A549 (cell line): ENCODE measurements at regions not wholly inside any gene's neighbourhood (a gene's known extent, or its start where the extent isn't known, plus 50 kb on each side); places are given as distances from the start of the nearest gene placed in this dataset.

Source experiments
- ATAC-seq, 2 experiments: fragments of 200-7000 bp in 1 of 2; fragments of >200 bp in 1 of 2; cut with Nextera tagmentation in 1 of 2; cut with Tn5 transposase in 1 of 2; 3 replicates each; pipeline versions ENCODE4 v1.8.0 to v1.9.1; 2018 to 2020; ENCODE audit warnings: mild to moderate bottlenecking in 1 of 2, moderate library complexity in 1 of 2
- CTCF ChIA-PET: fragments of 300-600 bp; sonication (Branson Sonifier 250); formaldehyde crosslinking; extraction: SDS; loops from one replicate; lab custom pipeline; 2021; ENCODE audit warnings: antibody characterized with exemption, inconsistent platforms; lab: Yijun Ruan, JAX
- POLR2A ChIA-PET: fragments of 350-600 bp; formaldehyde crosslinking; extraction: SDS; loops from one replicate; lab custom pipeline; 2021; ENCODE audit warnings: antibody characterized with exemption, inconsistent platforms; lab: Yijun Ruan, JAX
- DNase-seq, 2 experiments: peaks; one replicate each; pipeline versions ENCODE4 v3.0.0 to v3.0.0-alpha.2; 2011 to 2016; ENCODE audit warnings: low read depth in 1 of 2, low spot score in 1 of 2
- FAIRE-seq: peaks from 2 replicates; lab custom pipeline; 2011; peaks lifted over from hg19 to GRCh38; lab: Jason Lieb, UNC
- H3K27ac ChIP-seq, 2 experiments: fragments of >200 bp; sonication (Bioruptor Twin); formaldehyde crosslinking; 3 replicates each; pipeline ENCODE4 v1.5.1; 2016 to 2017
- H3K4me1 ChIP-seq: fragments of >200 bp; sonication (Bioruptor Twin); formaldehyde crosslinking; 3 replicates; pipeline ENCODE4 v1.6.1; 2016
- H3K4me2 ChIP-seq: fragments of >200 bp; sonication (Bioruptor Twin); formaldehyde crosslinking; 3 replicates; pipeline ENCODE4 v1.6.1; 2016
- H3K4me3 ChIP-seq: fragments of >200 bp; sonication (Bioruptor Twin); formaldehyde crosslinking; 3 replicates; pipeline ENCODE4 v1.5.1; 2016
- H3K9me3 ChIP-seq: fragments of >200 bp; sonication (Bioruptor Twin); formaldehyde crosslinking; 3 replicates; pipeline ENCODE4 v1.6.1; 2016
- ATOH8 ChIP-seq: fragments of 250-450 bp; sonication (Bioruptor Pico); IDR thresholded peaks from 2 replicates; pipeline ENCODE4 v1.5.0; 2020; ENCODE audit warnings: low read depth, mild to moderate bottlenecking, moderate library complexity
- BCL3 ChIP-seq: fragments of >200 bp; sonication (Bioruptor Twin); formaldehyde crosslinking; IDR thresholded peaks from 3 replicates; pipeline ENCODE4 v1.6.1; 2016
- CBX2 ChIP-seq: fragments of 200-600 bp; sonication (generic); IDR thresholded peaks from 2 replicates; pipeline ENCODE4 v1.6.1; 2016; ENCODE audit warnings: low read depth, mild to moderate bottlenecking, borderline replicate concordance
- CBX8 ChIP-seq: fragments of 200-600 bp; sonication (generic); IDR thresholded peaks from 2 replicates; pipeline ENCODE4 v1.6.1; 2016
- CHD2 ChIP-seq: fragments of 150-350 bp; IDR thresholded peaks from 2 replicates; pipeline ENCODE4 v1.6.1; 2014; ENCODE audit warnings: low read length; ENCODE audit not compliant: partially characterized antibody
- CHD4 ChIP-seq: fragments of 200-600 bp; sonication (generic); IDR thresholded peaks from 2 replicates; pipeline ENCODE4 v1.6.1; 2016; ENCODE audit warnings: antibody characterized with exemption, mild to moderate bottlenecking, borderline replicate concordance
- EP300 ChIP-seq, 2 experiments: fragments of >200 bp; sonication (Bioruptor Twin); formaldehyde crosslinking; IDR thresholded peaks; 2 replicates in 1 of 2; 3 replicates in 1 of 2; pipeline ENCODE4 v1.6.1; 2016 to 2017
- ESRRA ChIP-seq: fragments of 150-350 bp; IDR thresholded peaks from 2 replicates; pipeline ENCODE4 v1.6.1; 2014; ENCODE audit warnings: mild to moderate bottlenecking, low read length, borderline replicate concordance
- FOSL2 ChIP-seq, 2 experiments: fragments of 450-650 bp in 1 of 2; fragments of >200 bp in 1 of 2; sonication (Bioruptor Twin) in 1 of 2; formaldehyde crosslinking; IDR thresholded peaks; 2 replicates each; pipeline versions ENCODE4 v1.5.0 to v1.6.1; 2016 to 2020; ENCODE audit warnings: mild to moderate bottlenecking in 1 of 2, moderate library complexity in 1 of 2
- GATA3 ChIP-seq: IDR thresholded peaks from 2 replicates; pipeline ENCODE4 v1.6.1; 2012; ENCODE audit warnings: borderline replicate concordance
- HOXB5 ChIP-seq: fragments of 250-450 bp; sonication (Bioruptor Pico); IDR thresholded peaks from 2 replicates; pipeline ENCODE4 v1.5.0; 2020; ENCODE audit warnings: mild to moderate bottlenecking, moderate library complexity
- JUNB ChIP-seq: fragments of >200 bp; sonication (Bioruptor Twin); formaldehyde crosslinking; IDR thresholded peaks from 2 replicates; pipeline ENCODE4 v1.6.1; 2016
- KDM1A ChIP-seq: fragments of 200-600 bp; sonication (generic); IDR thresholded peaks from 2 replicates; pipeline ENCODE4 v1.6.1; 2016; ENCODE audit warnings: low read depth, mild to moderate bottlenecking
- MAZ ChIP-seq: fragments of 150-350 bp; IDR thresholded peaks from 2 replicates; pipeline ENCODE4 v1.6.1; 2014; ENCODE audit warnings: antibody characterized with exemption, low read depth, low read length, borderline replicate concordance
- MYC ChIP-seq: IDR thresholded peaks from 2 replicates; pipeline ENCODE4 v1.6.1; 2012; ENCODE audit warnings: mild to moderate bottlenecking, inconsistent platforms, low read length, improper control_type of control experiment, borderline replicate concordance
- POLR2AphosphoS2 ChIP-seq: conservative IDR thresholded peaks from 2 replicates; pipeline ENCODE4 v1.6.1; 2012; ENCODE audit warnings: low read length, improper control_type of control experiment, inconsistent platforms
- REST ChIP-seq: fragments of 200-600 bp; sonication (generic); IDR thresholded peaks from 2 replicates; pipeline ENCODE4 v1.6.1; 2016; ENCODE audit warnings: antibody characterized with exemption, mild to moderate bottlenecking, moderate library complexity
- RNF2 ChIP-seq: fragments of 200-600 bp; sonication (generic); IDR thresholded peaks from 2 replicates; pipeline ENCODE4 v1.6.1; 2016; ENCODE audit warnings: low read depth, mild to moderate bottlenecking, antibody characterized with exemption, moderate library complexity, borderline replicate concordance
- SMC3 ChIP-seq: fragments of >200 bp; sonication (Bioruptor Twin); formaldehyde crosslinking; IDR thresholded peaks from 3 replicates; pipeline ENCODE4 v1.6.1; 2018; ENCODE audit warnings: inconsistent platforms
- SREBF2 ChIP-seq: fragments of 450-650 bp; IDR thresholded peaks from 2 replicates; pipeline ENCODE4 v1.6.1; 2014; ENCODE audit warnings: mild to moderate bottlenecking, moderate library complexity
- ZC3H11A ChIP-seq: fragments of 450-650 bp; IDR thresholded peaks from 2 replicates; pipeline ENCODE4 v1.6.1; 2014; ENCODE audit warnings: antibody characterized with exemption, mild to moderate bottlenecking
- ZNF302 ChIP-seq: fragments of 250-450 bp; sonication (Bioruptor Pico); IDR thresholded peaks from 2 replicates; pipeline ENCODE4 v1.9.0; 2021; ENCODE audit warnings: inconsistent platforms, mild to moderate bottlenecking, moderate library complexity
- ZSCAN20 ChIP-seq: fragments of 250-450 bp; sonication (Bioruptor Pico); IDR thresholded peaks from 2 replicates; pipeline ENCODE4 v1.8.0; 2022; ENCODE audit warnings: mild to moderate bottlenecking, moderate library complexity
- WGBS: methylation state at CpG from one replicate; pipeline ENCODE4 v1.1.6; 2017; ENCODE audit errors: missing lambda C conversion rate; 5-methylcytosine and 5-hydroxymethylcytosine counted together

GRCh38 chr13:112253631-112254030 lies 122.5 kb upstream of the SPACA7 start:
- Histone ChIP-seq H3K4me2 (no peak overlapping the region), H3K4me3 (no peak overlapping the region), H3K9me3 (no peaks in the 10 kb centered on the region), H3K4me1 (no peaks in the 10 kb centered on the region), H3K27ac (no peak overlapping the region)
- DNase-seq, result no peak
- ChIA-PET POLR2A (no interaction called here), CTCF (no interaction called here)
- TF ChIP-seq ESRRA (no peak), FOSL2 (IDR thresholded peaks at IDR 0.05) (no peak), FOSL2 (CRISPR knock-in tag; IDR thresholded peaks at IDR 0.05) (no peak), KDM1A (no peak), ATOH8 (CRISPR knock-in tag) (no peak), CHD2 (no peak), CHD4 (no peak), MYC (no peak), GATA3 (no peak), ZSCAN20 (CRISPR knock-in tag) (no peak), EP300 (IDR thresholded peaks at IDR 0.05) (no peak), RNF2 (no peak), REST (no peak), BCL3 (no peak)
- FAIRE-seq, result no peak
- 3% methylated on average over 6 of the region's 17 CpGs for WGBS
- ATAC-seq, result no peak

GRCh38 chr13:112254061-112254818 lies 121.9 kb upstream of the SPACA7 start:
- FAIRE-seq (no peak), DNase-seq (no peak), ATAC-seq (no peak)
- Histone ChIP-seq H3K9me3 (no peaks in the 10 kb centered on the region), H3K4me2 (no peak overlapping the region), H3K27ac (no peak overlapping the region), H3K4me3 (no peak overlapping the region), H3K4me1 (no peaks in the 10 kb centered on the region)
- ChIA-PET CTCF (no interaction called here), POLR2A (no interaction called here)
- WGBS, result 7% methylated on average over 24 of the region's 25 CpGs
- TF ChIP-seq ZNF302 (CRISPR knock-in tag) (no peak), HOXB5 (no peak), CBX8 (no peak), POLR2AphosphoS2 (no peak), SREBF2 (no peak), SMC3 (no peak), JUNB (no peak), CBX2 (no peak), MAZ (no peak), ZC3H11A (no peak)
